MM.1S (cell line): ENCODE measurements at regions not wholly inside any gene's neighbourhood (a gene's known extent, or its start where the extent isn't known, plus 50 kb on each side); places are given as distances from the start of the nearest gene placed in this dataset.

Experiments used
- DNase-seq: peaks from one replicate; pipeline ENCODE4 v3.0.0-alpha.2; 2015
- H2AFZ ChIP-seq: fragments of 300-600 bp; sonication (generic); 2 replicates; pipeline ENCODE4 v1.6.0; 2016; ENCODE audit warnings: antibody characterized with exemption, low read length
- H3F3A ChIP-seq: fragments of 300-600 bp; sonication (generic); 2 replicates; pipeline ENCODE4 v1.6.1; 2016; ENCODE audit warnings: mild to moderate bottlenecking, antibody characterized with exemption, low read length, moderate library complexity, mixed read lengths; ENCODE audit not compliant: insufficient read depth
- H3K27ac ChIP-seq: fragments of 300-600 bp; sonication (generic); 2 replicates; pipeline ENCODE4 v1.5.1; 2016; ENCODE audit warnings: mild to moderate bottlenecking, low read length
- H3K27me3 ChIP-seq: fragments of 300-600 bp; sonication (generic); replicated peaks from 2 replicates; pipeline ENCODE4 v1.6.0; 2016; ENCODE audit warnings: low read length; ENCODE audit not compliant: insufficient read depth
- H3K36me3 ChIP-seq: fragments of 300-600 bp; sonication (generic); replicated peaks from 2 replicates; pipeline ENCODE4 v1.6.1; 2016; ENCODE audit warnings: mild to moderate bottlenecking, low read length, mixed read lengths; ENCODE audit not compliant: insufficient read depth
- H3K4me1 ChIP-seq: fragments of 300-600 bp; sonication (generic); 2 replicates; pipeline ENCODE4 v1.6.1; 2016; ENCODE audit warnings: low read length, mixed read lengths
- H3K4me2 ChIP-seq: fragments of 300-600 bp; sonication (generic); 2 replicates; pipeline ENCODE4 v1.6.0; 2016; ENCODE audit warnings: low read depth, low read length
- H3K4me3 ChIP-seq: fragments of 300-600 bp; sonication (generic); 2 replicates; pipeline ENCODE4 v1.5.1; 2016; ENCODE audit warnings: low read length, mixed read lengths
- H3K79me2 ChIP-seq: fragments of 300-600 bp; sonication (generic); 2 replicates; pipeline ENCODE4 v1.6.1; 2016; ENCODE audit warnings: mixed run types, low read length, mixed read lengths
- H3K9ac ChIP-seq: fragments of 300-600 bp; sonication (generic); 2 replicates; pipeline ENCODE4 v1.6.1; 2016; ENCODE audit warnings: low read length, mixed read lengths
- H3K9me2 ChIP-seq: fragments of 300-600 bp; sonication (generic); replicated peaks from 2 replicates; pipeline ENCODE4 v1.6.1; 2016; ENCODE audit warnings: mild to moderate bottlenecking, low read length, mixed read lengths; ENCODE audit not compliant: insufficient read depth
- H3K9me3 ChIP-seq: fragments of 300-600 bp; sonication (generic); replicated peaks from 2 replicates; pipeline ENCODE4 v1.6.1; 2016; ENCODE audit warnings: mild to moderate bottlenecking, low read length, mixed read lengths; ENCODE audit not compliant: insufficient read depth
- H4K20me1 ChIP-seq: fragments of 300-600 bp; sonication (generic); 2 replicates; pipeline ENCODE4 v1.6.1; 2016; ENCODE audit warnings: mild to moderate bottlenecking, low read length, moderate library complexity, mixed read lengths; ENCODE audit not compliant: insufficient read depth
- EZH2 ChIP-seq: fragments of 300-600 bp; sonication (generic); optimal IDR thresholded peaks from 2 replicates; pipeline ENCODE3; 2017; ENCODE audit warnings: low read depth, mild to moderate bottlenecking, antibody characterized with exemption, low read length, mixed read lengths
- EZH2phosphoT487 ChIP-seq: fragments of 300-600 bp; sonication (generic); IDR thresholded peaks from 2 replicates; pipeline ENCODE4 v1.6.1; 2018; ENCODE audit warnings: antibody characterized with exemption, low read length
- TF ChIP-seq, protein P1 (sequence below): fragments of 300-600 bp; sonication (generic); IDR thresholded peaks from 2 replicates; pipeline ENCODE4 v1.5.1; 2016; ENCODE audit warnings: antibody characterized with exemption, low read length, mixed read lengths

DNA sequence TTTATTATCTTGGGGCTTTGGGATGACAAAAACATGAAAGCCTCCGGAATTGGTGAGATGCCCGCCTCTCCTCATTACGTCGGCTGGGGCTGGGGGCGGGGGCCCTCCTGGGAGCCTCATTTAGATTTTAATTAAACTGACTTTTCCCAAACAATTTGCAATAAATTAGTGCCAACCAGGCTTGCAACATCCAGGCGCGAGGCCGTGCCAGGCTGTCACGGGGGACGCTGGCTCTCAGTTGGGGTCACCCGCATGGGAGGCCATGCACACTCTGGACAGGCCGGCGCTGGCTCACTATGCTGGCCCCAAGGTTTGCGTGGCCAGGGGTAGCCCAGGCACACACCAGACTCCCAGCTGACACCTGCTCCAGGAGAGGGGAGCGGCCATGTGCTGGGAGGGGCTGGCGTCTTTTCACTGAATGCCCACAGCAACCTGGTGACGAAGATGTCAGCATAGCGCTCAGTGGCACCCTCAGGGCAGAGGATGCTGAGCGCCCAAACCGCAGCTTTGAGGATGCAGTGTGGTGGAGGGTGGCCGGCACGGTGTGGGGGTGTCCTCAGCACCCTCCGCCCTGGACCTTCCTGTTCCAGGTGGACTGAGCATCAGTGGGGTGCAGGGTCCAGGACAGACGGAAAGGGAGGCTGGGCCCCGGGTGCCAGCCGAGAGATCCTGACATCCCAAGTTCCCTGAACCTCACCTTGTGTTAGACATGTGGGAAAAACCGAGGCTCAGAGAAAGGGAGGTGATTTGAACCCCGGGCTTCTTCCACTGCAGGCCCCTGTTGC, 190.8 kb upstream of the C14orf180 start:
- H3F3A ChIP-seq, result no peaks in the 10 kb centered on the region
- no peaks in the 10 kb centered on the region for H3K79me2 ChIP-seq
- H3K4me3 ChIP-seq, result no peak overlapping the region
- no peak overlapping the region for H2AFZ ChIP-seq
- H3K9me3 ChIP-seq, result no peaks in the 10 kb centered on the region
- H3K4me2 ChIP-seq, result no peak overlapping the region
- H3K9ac ChIP-seq, result no peak overlapping the region
- H3K27me3 ChIP-seq, result peaks cover 28% of the 10 kb centered on the region
- H3K27ac ChIP-seq, result no peak overlapping the region
- no peaks in the 10 kb centered on the region for H3K9me2 ChIP-seq
- TF ChIP-seq EZH2phosphoT487, result no peak
- no peak for TF ChIP-seq EZH2
- TF ChIP-seq, protein P1, sequence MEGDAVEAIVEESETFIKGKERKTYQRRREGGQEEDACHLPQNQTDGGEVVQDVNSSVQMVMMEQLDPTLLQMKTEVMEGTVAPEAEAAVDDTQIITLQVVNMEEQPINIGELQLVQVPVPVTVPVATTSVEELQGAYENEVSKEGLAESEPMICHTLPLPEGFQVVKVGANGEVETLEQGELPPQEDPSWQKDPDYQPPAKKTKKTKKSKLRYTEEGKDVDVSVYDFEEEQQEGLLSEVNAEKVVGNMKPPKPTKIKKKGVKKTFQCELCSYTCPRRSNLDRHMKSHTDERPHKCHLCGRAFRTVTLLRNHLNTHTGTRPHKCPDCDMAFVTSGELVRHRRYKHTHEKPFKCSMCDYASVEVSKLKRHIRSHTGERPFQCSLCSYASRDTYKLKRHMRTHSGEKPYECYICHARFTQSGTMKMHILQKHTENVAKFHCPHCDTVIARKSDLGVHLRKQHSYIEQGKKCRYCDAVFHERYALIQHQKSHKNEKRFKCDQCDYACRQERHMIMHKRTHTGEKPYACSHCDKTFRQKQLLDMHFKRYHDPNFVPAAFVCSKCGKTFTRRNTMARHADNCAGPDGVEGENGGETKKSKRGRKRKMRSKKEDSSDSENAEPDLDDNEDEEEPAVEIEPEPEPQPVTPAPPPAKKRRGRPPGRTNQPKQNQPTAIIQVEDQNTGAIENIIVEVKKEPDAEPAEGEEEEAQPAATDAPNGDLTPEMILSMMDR, result no peak
- no peaks in the 10 kb centered on the region for H3K4me1 ChIP-seq
- H3K36me3 ChIP-seq, result no peaks in the 10 kb centered on the region
- H4K20me1 ChIP-seq, result no peaks in the 10 kb centered on the region
- DNase-seq, result no peak

DNA sequence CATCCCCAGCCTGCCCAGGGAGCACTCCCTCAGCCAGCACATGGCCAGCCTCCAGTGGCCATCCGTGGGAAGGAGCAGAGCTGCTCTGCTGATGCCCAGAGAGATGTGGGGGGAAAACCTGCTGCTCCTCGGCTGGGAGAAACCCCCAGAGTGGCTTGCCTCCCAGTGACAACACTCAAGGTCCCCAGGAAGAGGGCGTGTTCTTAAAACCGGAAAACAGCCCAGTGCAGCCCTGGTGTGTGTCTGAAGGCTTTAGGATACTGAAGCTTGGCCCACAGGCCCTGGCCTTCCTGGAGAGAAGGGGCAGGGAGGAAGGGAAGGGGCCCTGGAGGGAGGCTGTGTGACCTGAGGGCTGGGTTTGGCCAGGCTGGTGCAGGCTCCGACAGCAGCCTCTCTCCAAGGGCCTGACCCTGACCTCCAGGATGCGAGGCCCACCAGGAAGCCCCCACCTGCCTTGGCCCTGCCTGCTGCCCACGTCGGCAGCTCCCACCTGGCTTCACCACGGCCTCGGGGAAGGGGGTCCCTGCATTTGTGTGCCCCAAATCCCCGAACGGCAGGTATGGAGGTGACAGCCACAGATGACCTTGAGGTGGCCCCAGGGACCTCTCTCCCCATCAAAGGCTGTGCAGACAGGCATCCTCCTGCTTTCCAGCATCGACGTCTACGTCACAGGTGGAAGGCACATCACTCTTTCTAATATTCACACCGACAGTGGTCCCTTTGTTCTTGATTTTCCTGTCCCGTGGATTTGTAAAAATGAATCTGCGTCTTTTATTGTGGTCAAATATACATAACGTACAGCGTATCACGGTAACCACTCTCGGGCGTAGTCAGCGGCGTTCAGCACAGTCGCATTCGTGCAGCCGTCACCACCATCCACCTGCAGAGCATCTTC, 190.0 kb upstream of the C14orf180 start:
- peaks cover 29% of the 10 kb centered on the region for H3K27me3 ChIP-seq
- H4K20me1 ChIP-seq, result no peaks in the 10 kb centered on the region
- no peaks in the 10 kb centered on the region for H3K4me1 ChIP-seq
- no peaks in the 10 kb centered on the region for H3K9me3 ChIP-seq
- H3K79me2 ChIP-seq, result no peaks in the 10 kb centered on the region
- no peaks in the 10 kb centered on the region for H3K9me2 ChIP-seq
- H3K36me3 ChIP-seq, result no peaks in the 10 kb centered on the region
- no peak overlapping the region for H3K4me2 ChIP-seq
- no peak overlapping the region for H3K9ac ChIP-seq
- no peak overlapping the region for H3K4me3 ChIP-seq
- H3F3A ChIP-seq, result no peaks in the 10 kb centered on the region
- H3K27ac ChIP-seq, result no peak overlapping the region
- H2AFZ ChIP-seq, result no peak overlapping the region
- DNase-seq, result no peak
- TF ChIP-seq EZH2phosphoT487 (no peak), EZH2 (no peak)
- TF ChIP-seq, protein P1, result no peak

DNA sequence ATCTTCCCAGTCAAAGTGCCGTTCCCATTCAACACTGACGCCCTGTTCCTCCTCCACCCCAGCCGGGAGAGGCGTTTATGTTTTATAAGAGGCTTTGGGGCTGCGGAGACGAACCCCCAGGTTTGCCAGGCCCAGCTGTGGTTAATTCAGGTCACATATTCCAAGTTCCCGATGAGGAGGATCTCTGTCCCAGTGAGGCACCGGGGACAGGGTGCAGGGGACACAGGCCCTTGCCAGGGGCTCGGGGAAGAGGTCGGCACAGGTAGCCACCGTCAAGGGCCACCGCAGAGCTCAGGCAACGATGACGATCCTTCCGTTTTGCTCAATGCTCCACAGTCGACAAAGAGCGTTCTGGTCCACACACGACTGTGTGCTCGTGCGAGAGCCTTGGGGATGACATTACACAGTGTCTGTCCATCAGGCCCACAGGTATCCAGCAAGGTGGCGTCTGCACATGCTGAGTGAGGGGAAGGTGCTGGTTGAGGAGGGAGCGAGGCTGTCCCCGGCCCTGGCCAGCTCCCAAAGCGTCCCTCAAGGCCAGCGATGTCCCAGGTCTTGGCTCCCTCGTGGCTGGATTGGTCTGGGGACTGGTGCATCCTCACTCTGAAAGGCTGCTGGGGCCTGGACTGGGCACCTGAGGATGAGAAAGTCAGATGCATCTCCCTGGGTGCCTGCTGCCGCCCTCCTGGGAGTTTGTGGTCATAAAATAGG, 189.2 kb upstream of the C14orf180 start:
- TF ChIP-seq, protein P1, result no peak
- no peak for TF ChIP-seq EZH2
- no peak for TF ChIP-seq EZH2phosphoT487
- no peaks in the 10 kb centered on the region for H3K79me2 ChIP-seq
- DNase-seq, result no peak
- no peaks in the 10 kb centered on the region for H3K36me3 ChIP-seq
- H2AFZ ChIP-seq, result no peak overlapping the region
- peaks cover 34% of the 10 kb centered on the region for H3K27me3 ChIP-seq
- H3K9me3 ChIP-seq, result no peaks in the 10 kb centered on the region
- no peaks in the 10 kb centered on the region for H3K4me1 ChIP-seq
- H4K20me1 ChIP-seq, result no peaks in the 10 kb centered on the region
- no peaks in the 10 kb centered on the region for H3K9me2 ChIP-seq
- no peaks in the 10 kb centered on the region for H3F3A ChIP-seq
- no peak overlapping the region for H3K27ac ChIP-seq
- H3K9ac ChIP-seq, result no peak overlapping the region
- H3K4me3 ChIP-seq, result no peak overlapping the region
- no peak overlapping the region for H3K4me2 ChIP-seq
